SK-N-SH (cell line): ENCODE measurements at regions not wholly inside any gene's neighbourhood (a gene's known extent, or its start where the extent isn't known, plus 50 kb on each side); places are given as distances from the start of the nearest gene placed in this dataset.

Experiments
- EP300 ChIP-seq, 2 experiments: IDR thresholded peaks; 2 replicates each; pipeline versions ENCODE4 v1.4.0 to v1.6.1; 2012; ENCODE audit warnings: borderline replicate concordance in 1 of 2, low read depth in 1 of 2, low read length in 1 of 2
- EZH2phosphoT487 ChIP-seq: fragments of 200-600 bp; sonication (generic); IDR thresholded peaks from 2 replicates; pipeline ENCODE4 v1.6.1; 2017; ENCODE audit warnings: low read depth, mixed run types, mild to moderate bottlenecking, antibody characterized with exemption, moderate library complexity, borderline replicate concordance
- POLR2AphosphoS5 ChIP-seq: IDR thresholded peaks from 2 replicates; pipeline ENCODE4 v1.6.1; 2012; ENCODE audit warnings: low read depth, low read length
- RFX5 ChIP-seq: IDR thresholded peaks from 2 replicates; pipeline ENCODE4 v1.6.1; 2012; ENCODE audit warnings: mild to moderate bottlenecking, improper control_type of control experiment, low read length
- TAF1 ChIP-seq: IDR thresholded peaks from 2 replicates; pipeline ENCODE4 v1.6.1; 2012; ENCODE audit warnings: low read depth, mild to moderate bottlenecking, low read length, moderate library complexity, borderline replicate concordance
- USF2 ChIP-seq: fragments of 150-350 bp; IDR thresholded peaks from 2 replicates; pipeline ENCODE4 v1.6.1; 2017; ENCODE audit warnings: antibody characterized with exemption, low read length, low read depth, borderline replicate concordance
- TF ChIP-seq, protein P1 (sequence below): fragments of 200-600 bp; sonication (generic); IDR thresholded peaks from 2 replicates; pipeline ENCODE4 v1.6.1; 2017; ENCODE audit warnings: antibody characterized with exemption, mild to moderate bottlenecking, moderate library complexity
- TF ChIP-seq, protein P2 (sequence below): IDR thresholded peaks from 2 replicates; pipeline ENCODE4 v1.6.1; 2012; ENCODE audit warnings: mild to moderate bottlenecking, low read depth, low read length, moderate library complexity
- TF ChIP-seq, protein P3 (sequence below): IDR thresholded peaks from 2 replicates; pipeline ENCODE4 v1.4.0; 2012; ENCODE audit warnings: low read depth

DNA sequence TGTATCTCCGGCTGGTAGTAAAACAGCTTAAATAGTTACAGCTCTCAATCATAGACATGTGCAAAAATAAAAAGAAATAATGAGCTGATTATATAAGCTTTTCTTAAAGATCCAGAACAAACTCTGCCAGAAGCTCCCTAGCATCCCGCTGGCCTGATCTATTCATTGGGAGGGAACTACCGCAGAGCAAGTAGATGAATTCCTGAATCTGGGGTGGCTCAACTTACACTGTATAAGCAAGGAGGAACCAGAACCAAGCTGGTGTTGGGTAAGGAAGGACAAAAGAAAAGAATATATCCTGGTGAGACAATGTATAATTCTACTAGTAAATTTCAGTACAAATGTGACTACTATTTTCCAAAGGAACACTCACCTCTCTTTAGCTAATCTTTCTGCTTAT is 1122.2 kb downstream of the OLFM4 start:
- TF ChIP-seq, protein P1, sequence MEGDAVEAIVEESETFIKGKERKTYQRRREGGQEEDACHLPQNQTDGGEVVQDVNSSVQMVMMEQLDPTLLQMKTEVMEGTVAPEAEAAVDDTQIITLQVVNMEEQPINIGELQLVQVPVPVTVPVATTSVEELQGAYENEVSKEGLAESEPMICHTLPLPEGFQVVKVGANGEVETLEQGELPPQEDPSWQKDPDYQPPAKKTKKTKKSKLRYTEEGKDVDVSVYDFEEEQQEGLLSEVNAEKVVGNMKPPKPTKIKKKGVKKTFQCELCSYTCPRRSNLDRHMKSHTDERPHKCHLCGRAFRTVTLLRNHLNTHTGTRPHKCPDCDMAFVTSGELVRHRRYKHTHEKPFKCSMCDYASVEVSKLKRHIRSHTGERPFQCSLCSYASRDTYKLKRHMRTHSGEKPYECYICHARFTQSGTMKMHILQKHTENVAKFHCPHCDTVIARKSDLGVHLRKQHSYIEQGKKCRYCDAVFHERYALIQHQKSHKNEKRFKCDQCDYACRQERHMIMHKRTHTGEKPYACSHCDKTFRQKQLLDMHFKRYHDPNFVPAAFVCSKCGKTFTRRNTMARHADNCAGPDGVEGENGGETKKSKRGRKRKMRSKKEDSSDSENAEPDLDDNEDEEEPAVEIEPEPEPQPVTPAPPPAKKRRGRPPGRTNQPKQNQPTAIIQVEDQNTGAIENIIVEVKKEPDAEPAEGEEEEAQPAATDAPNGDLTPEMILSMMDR: no peak
- TF ChIP-seq USF2 (no peak), POLR2AphosphoS5 (no peak), RFX5 (no peak), EZH2phosphoT487 (no peak), EP300 (IDR thresholded peaks at IDR 0.05; ENCODE audit: borderline replicate concordance in 1 of 2, low read depth in 1 of 2, low read length in 1 of 2) (no peak), TAF1 (no peak)
- TF ChIP-seq, protein P2, sequence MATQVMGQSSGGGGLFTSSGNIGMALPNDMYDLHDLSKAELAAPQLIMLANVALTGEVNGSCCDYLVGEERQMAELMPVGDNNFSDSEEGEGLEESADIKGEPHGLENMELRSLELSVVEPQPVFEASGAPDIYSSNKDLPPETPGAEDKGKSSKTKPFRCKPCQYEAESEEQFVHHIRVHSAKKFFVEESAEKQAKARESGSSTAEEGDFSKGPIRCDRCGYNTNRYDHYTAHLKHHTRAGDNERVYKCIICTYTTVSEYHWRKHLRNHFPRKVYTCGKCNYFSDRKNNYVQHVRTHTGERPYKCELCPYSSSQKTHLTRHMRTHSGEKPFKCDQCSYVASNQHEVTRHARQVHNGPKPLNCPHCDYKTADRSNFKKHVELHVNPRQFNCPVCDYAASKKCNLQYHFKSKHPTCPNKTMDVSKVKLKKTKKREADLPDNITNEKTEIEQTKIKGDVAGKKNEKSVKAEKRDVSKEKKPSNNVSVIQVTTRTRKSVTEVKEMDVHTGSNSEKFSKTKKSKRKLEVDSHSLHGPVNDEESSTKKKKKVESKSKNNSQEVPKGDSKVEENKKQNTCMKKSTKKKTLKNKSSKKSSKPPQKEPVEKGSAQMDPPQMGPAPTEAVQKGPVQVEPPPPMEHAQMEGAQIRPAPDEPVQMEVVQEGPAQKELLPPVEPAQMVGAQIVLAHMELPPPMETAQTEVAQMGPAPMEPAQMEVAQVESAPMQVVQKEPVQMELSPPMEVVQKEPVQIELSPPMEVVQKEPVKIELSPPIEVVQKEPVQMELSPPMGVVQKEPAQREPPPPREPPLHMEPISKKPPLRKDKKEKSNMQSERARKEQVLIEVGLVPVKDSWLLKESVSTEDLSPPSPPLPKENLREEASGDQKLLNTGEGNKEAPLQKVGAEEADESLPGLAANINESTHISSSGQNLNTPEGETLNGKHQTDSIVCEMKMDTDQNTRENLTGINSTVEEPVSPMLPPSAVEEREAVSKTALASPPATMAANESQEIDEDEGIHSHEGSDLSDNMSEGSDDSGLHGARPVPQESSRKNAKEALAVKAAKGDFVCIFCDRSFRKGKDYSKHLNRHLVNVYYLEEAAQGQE: no peak
- TF ChIP-seq, protein P3, sequence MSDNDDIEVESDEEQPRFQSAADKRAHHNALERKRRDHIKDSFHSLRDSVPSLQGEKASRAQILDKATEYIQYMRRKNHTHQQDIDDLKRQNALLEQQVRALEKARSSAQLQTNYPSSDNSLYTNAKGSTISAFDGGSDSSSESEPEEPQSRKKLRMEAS: no peak
